H1 (cell line): ENCODE measurements at regions not wholly inside any gene's neighbourhood (a gene's known extent, or its start where the extent isn't known, plus 50 kb on each side); places are given as distances from the start of the nearest gene placed in this dataset.

Experiments used
- SP2 ChIP-seq: IDR thresholded peaks from 2 replicates; pipeline ENCODE4 v1.6.1; 2012; ENCODE audit warnings: mild to moderate bottlenecking, low read length, inconsistent platforms
- TF ChIP-seq, protein P1 (sequence below): IDR thresholded peaks from 2 replicates; pipeline ENCODE4 v1.6.1; 2012; ENCODE audit warnings: low read length, inconsistent platforms

DNA sequence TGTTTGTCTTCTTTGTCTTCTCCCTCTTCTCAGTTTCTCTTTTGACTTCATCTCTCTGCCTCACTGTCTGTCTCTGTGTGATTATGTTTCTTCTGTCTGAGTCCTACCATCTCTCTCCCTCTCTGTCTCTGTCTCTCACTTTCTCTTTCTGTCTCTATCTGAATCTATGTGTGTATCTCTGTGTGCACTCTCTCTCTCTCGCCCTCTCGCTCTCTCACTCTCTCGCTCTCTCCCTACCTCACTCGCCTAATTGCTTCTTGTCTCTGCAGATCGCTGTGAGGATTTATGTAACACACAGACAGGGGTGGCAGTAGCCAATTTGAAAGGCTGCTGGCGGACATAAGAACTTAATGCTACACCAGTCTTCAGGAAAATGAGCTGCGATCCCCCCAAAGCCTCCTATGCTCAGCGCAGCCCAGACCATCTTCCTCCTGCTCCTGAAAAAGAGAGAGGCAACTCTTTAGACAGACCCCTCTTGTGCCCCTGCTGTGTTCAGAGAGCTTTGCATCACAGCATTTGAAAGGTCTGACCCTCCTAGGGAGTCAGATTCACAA, 140.9 kb downstream of the CCT6B start (continued):
- TF ChIP-seq, protein P1, sequence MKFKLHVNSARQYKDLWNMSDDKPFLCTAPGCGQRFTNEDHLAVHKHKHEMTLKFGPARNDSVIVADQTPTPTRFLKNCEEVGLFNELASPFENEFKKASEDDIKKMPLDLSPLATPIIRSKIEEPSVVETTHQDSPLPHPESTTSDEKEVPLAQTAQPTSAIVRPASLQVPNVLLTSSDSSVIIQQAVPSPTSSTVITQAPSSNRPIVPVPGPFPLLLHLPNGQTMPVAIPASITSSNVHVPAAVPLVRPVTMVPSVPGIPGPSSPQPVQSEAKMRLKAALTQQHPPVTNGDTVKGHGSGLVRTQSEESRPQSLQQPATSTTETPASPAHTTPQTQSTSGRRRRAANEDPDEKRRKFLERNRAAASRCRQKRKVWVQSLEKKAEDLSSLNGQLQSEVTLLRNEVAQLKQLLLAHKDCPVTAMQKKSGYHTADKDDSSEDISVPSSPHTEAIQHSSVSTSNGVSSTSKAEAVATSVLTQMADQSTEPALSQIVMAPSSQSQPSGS: no peak
- no peak for TF ChIP-seq SP2
